ENCODE measurements at regions not wholly inside any gene's neighbourhood (a gene's known extent, or its start where the extent isn't known, plus 50 kb on each side); places are given as distances from the start of the nearest gene placed in this dataset.
"Not testable (repeated sequence)": the region's sequence is repeated elsewhere in the genome, so short reads cannot be mapped to it uniquely, and the experiment has no call there.

DNA sequence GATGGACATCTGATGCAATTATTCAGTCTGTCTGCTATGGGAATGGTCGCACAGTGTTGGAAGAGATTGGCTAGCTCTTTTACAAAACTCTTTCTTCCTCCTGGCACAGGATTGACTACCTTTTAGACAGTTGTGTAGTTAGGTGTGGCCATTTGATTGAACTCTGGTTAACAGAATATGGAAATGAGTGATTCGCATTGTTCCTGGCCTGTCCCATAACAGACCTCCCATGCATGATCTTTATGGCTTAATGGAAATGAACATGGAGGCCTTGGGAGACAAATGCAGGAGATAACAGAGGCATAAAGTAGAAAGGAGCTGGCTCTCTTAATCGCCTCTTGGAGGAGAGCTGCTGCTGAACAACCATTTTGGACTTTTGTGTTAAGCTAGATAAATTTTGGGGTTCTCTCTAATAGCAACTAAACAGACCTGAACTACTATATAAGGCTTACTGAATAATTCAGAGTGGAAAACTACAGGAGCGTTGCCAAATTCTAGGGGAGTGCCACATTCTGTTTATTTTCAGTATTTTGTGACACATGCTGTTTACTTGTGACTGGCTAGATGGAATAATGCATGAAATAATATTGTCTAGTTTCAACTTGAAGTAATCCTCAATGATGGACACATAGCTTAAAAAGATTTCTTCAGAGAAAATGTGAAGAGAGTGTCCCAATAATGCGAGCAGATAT lies 357.7 kb upstream of the SGO1 start:
- H3K27ac ChIP-seq: no peak overlapping the region

GRCh38 chr3:20540066-20540465 lies 354.1 kb upstream of the SGO1 start:
- Histone ChIP-seq H3K27ac (no peak overlapping the region), H3K4me3 (no peak overlapping the region)

More for the DNA sequence above, 357.7 kb upstream of the SGO1 start:
- H3K4me3 ChIP-seq: no peak overlapping the region

- Histone ChIP-seq H3K4me3 (no peak overlapping the region), H3K27ac (no peak overlapping the region)
These were observed 353.7 kb upstream of the SGO1 start for GRCh38 chr3:20539666-20540065.

DNA sequence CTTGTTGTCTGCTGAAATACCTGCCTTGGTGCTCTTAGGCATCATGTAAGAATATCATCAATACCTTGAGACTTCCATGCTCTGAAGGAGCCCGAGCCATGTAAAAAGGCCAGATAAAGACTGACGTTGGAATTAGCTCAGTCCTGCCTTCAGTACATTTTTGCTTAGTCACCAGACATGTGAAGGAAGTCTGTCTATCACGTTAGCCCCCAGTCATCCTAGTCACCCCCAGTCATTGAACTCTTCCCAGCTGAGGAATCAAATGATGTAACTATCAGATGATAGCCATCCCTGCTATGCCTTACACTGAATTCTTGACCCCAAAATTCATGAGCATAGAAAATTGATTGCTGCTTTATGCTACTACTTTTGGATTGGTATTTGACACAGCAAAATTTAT lies 351.2 kb upstream of the SGO1 start:
- Histone ChIP-seq H3K4me3 (no peak overlapping the region), H3K27ac (no peak overlapping the region)

GRCh38 chr3:20529911-20530310 lies 343.9 kb upstream of the SGO1 start:
- Histone ChIP-seq H3K4me3 (no peak overlapping the region), H3K27ac (no peak overlapping the region)

DNA sequence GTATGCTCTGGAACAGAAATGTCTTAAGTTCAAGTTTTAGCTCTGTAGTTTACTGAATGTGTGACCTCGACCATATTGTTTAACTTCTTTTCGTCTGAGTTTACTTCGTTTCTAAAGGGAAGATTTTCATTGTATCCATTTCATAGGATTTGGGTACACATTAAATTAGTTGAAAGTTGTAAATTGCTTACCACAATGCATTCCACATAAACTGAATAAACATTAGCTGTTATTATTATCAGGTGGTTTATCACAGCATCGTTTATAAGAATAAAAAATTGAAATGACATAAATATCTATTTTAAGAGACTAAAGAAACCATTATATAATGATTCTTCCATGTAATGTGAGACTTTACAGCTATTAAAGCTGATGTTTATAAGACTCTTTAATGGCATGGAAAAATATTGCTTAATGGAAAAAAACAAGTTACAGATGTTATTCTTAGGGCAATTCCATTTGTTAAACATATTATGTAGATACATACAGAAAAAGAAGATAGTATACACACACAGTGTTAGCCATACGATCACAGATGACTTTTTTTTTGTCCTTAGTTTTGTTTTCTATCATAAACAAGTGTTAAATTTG lies 342.3 kb upstream of the SGO1 start:
- Histone ChIP-seq H3K27ac (no peak overlapping the region), H3K4me3 (no peak overlapping the region)

- no peak overlapping the region for H3K27ac ChIP-seq
These were observed 341.4 kb upstream of the SGO1 start for GRCh38 chr3:20527368-20527767.

GRCh38 chr3:20524328-20524727 lies 338.3 kb upstream of the SGO1 start:
- H3K4me3 ChIP-seq: no peak overlapping the region
- no peak overlapping the region for H3K27ac ChIP-seq

More at GRCh38 chr3:20527368-20527767, 341.4 kb upstream of the SGO1 start:
- no peak overlapping the region for H3K4me3 ChIP-seq

DNA sequence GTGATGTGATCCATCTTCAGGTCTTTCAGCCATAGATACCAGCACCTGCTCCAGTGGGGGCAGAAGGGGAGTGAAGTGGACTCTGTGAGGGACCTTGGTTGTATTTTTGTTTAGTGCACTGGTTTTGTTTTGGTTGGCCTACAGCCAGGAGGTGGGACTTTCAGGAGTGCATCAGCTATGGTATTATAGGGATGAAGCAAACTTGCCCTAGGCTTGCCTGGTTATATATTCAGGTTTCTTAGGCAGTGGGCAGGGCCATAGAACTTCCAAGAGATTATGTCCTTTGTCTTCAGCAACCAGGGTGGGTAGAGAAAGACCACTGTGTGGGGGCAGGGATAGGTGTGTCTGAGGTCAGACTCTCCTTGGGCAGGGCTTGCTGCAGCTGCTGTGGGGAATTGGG lies 337.3 kb upstream of the SGO1 start:
- Histone ChIP-seq H3K27ac (no peak overlapping the region), H3K4me3 (no peak overlapping the region)

- not testable (repeated sequence) for H3K27ac ChIP-seq
These were observed 331.3 kb upstream of the SGO1 start for GRCh38 chr3:20517316-20517715.

GRCh38 chr3:20516311-20516710 lies 330.3 kb upstream of the SGO1 start:
- H3K4me3 ChIP-seq: no peak overlapping the region
- no peak overlapping the region for H3K27ac ChIP-seq

More at GRCh38 chr3:20517316-20517715, 331.3 kb upstream of the SGO1 start:
- H3K4me3 ChIP-seq: not testable (repeated sequence)

GRCh38 chr3:20515834-20516233 lies 329.8 kb upstream of the SGO1 start:
- H3K4me3 ChIP-seq: no peak overlapping the region

DNA sequence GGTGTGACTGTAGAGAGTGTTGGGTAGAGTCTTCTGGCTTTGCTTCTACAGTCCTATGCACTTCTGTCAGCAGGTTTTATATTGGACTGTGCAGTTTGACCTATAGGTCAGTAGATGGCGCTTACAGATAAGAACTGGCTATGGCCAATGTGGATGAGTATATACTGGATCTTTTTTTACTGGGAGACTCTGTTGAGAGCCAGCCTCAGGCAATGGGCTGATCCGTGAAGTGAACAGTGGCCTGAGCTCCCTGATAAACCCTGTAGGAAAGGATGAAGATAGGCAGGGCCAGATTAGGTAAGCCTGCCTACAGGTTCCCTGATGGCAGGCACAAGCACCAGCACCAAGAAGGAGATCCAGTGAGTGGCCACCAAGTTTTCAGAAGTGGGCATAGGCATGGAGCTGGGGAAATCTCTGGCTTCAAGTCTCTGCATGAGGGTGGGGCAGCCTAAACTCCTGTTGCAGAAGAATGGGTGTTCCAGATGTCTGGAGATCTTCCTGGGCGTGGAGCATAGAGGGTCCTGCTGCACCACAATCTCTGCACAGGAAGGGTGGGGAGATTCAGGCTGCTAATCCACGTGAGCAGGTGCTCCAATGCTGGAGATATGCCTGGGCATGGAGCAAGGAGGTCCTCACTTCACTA lies 326.0 kb upstream of the SGO1 start:
- Histone ChIP-seq H3K27ac (no peak overlapping the region), H3K4me3 (no peak overlapping the region)

More at GRCh38 chr3:20515834-20516233, 329.8 kb upstream of the SGO1 start:
- H3K27ac ChIP-seq: no peak overlapping the region

- H3K27ac ChIP-seq: no peak overlapping the region
- no peak overlapping the region for H3K4me3 ChIP-seq
These were observed 324.4 kb upstream of the SGO1 start for GRCh38 chr3:20510396-20510795.

GRCh38 chr3:20503394-20504082 lies 317.5 kb upstream of the SGO1 start:
- H3K27ac ChIP-seq: no peak overlapping the region
- H3K4me3 ChIP-seq: no peak overlapping the region

- no peak overlapping the region for H3K27ac ChIP-seq
- H3K4me3 ChIP-seq: no peak overlapping the region
These were observed 305.0 kb upstream of the SGO1 start for GRCh38 chr3:20490996-20491395.

GRCh38 chr3:20488151-20488550 lies 302.1 kb upstream of the SGO1 start:
- Histone ChIP-seq H3K27ac (no peak overlapping the region), H3K4me3 (no peak overlapping the region)

DNA sequence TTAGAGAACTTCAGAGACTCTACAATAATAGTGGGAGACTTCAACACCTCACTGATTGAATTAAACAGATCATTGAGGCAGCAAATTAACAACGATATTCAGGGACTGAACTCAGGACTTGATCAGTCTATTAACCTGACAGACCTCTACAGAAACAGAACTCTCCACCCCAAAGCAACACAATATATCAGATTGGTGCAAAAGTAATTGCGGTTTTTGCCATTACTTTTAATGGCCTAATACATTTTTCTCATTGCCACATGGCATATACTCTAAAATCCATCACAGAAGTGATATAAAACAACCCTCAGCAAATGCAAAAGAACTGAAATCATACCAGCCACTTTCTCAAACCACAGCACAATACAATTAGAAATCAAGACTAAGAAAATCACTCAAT lies 298.1 kb upstream of the SGO1 start:
- H3K27ac ChIP-seq: no peak overlapping the region

GRCh38 chr3:20482350-20482749 lies 296.3 kb upstream of the SGO1 start:
- Histone ChIP-seq H3K4me3 (no peak overlapping the region), H3K27ac (no peak overlapping the region)

More for the DNA sequence above, 298.1 kb upstream of the SGO1 start:
- no peak overlapping the region for H3K4me3 ChIP-seq

DNA sequence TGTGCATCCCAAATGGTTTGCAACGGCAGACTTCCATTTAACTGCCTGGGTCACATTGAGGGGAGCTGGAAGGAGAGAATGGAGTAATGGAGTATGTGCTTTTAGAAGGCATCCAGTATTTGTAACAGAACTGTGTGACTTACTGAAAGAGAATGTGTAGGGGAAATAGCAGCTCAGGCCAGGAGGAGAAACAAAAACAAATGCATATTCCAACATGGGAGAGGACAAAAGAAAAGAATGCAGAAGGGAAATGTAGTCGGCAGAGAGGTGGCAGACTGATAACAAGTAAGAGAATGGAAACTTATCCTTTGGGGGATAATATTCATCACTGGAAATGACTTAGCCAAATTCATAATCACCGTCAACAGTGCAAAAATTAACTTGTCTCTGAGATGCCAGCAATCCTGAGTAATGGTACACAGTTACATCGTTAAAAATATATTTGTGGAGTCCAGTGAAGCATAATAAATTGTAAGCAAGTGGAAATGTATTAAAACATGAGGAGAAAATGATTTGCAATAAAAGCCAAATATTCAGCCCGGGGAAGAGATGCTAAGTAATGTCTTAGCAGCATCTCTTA lies 294.9 kb upstream of the SGO1 start:
- Histone ChIP-seq H3K4me3 (no peak overlapping the region), H3K27ac (no peak overlapping the region)

Measured in skin epidermis (tissue), 12 donors.